DOHH2 (cell line): ENCODE measurements at regions not wholly inside any gene's neighbourhood (a gene's known extent, or its start where the extent isn't known, plus 50 kb on each side); places are given as distances from the start of the nearest gene placed in this dataset.

Experiments
- H3F3A ChIP-seq: fragments of 200-600 bp; sonication (generic), shearing (Covaris generic); 2 replicates; pipeline ENCODE4 v1.6.0; 2016; ENCODE audit warnings: antibody characterized with exemption, mild to moderate bottlenecking; ENCODE audit not compliant: control insufficient read depth, insufficient read depth
- H3K27ac ChIP-seq: fragments of 200-600 bp; sonication (generic); 2 replicates; pipeline ENCODE4 v1.5.1; 2014; ENCODE audit warnings: low read depth, mild to moderate bottlenecking, low read length, moderate library complexity
- H3K27me3 ChIP-seq: fragments of 200-600 bp; sonication (generic); 2 replicates; pipeline ENCODE4 v1.6.1; 2014; ENCODE audit warnings: mild to moderate bottlenecking, low read length, mixed read lengths; ENCODE audit not compliant: control insufficient read depth
- H3K36me3 ChIP-seq: fragments of 200-600 bp; sonication (generic); 2 replicates; pipeline ENCODE4 v1.6.1; 2014; ENCODE audit warnings: mild to moderate bottlenecking, low read length, moderate library complexity, mixed read lengths; ENCODE audit not compliant: control insufficient read depth
- H3K4me1 ChIP-seq: fragments of 200-600 bp; sonication (generic); 2 replicates; pipeline ENCODE4 v1.6.1; 2014; ENCODE audit warnings: mild to moderate bottlenecking, low read length, mixed read lengths; ENCODE audit not compliant: control insufficient read depth
- H3K4me2 ChIP-seq: fragments of 200-600 bp; sonication (generic); 2 replicates; pipeline ENCODE4 v1.6.0; 2014; ENCODE audit warnings: mild to moderate bottlenecking, low read length, moderate library complexity
- H3K4me3 ChIP-seq: fragments of 200-600 bp; sonication (generic); 2 replicates; pipeline ENCODE4 v1.5.1; 2014; ENCODE audit warnings: mild to moderate bottlenecking, low read length, mixed read lengths
- H3K79me2 ChIP-seq: fragments of 200-600 bp; sonication (generic); 2 replicates; pipeline ENCODE4 v1.6.1; 2014; ENCODE audit warnings: mild to moderate bottlenecking, low read length, mixed read lengths; ENCODE audit not compliant: control insufficient read depth
- H3K9me2 ChIP-seq: fragments of 200-600 bp; sonication (generic); replicated peaks from 2 replicates; pipeline ENCODE4 v1.6.1; 2014; ENCODE audit warnings: mild to moderate bottlenecking, low read length, mixed read lengths; ENCODE audit not compliant: control insufficient read depth
- H3K9me3 ChIP-seq: fragments of 200-600 bp; sonication (generic); 2 replicates; pipeline ENCODE4 v1.6.1; 2014; ENCODE audit warnings: antibody characterized with exemption, low read length, mixed read lengths; ENCODE audit not compliant: control insufficient read depth, insufficient read depth
- H4K20me1 ChIP-seq: fragments of 200-600 bp; sonication (generic); 2 replicates; pipeline ENCODE4 v1.6.0; 2014; ENCODE audit warnings: low read depth, mild to moderate bottlenecking, antibody characterized with exemption, low read length, moderate library complexity; ENCODE audit not compliant: control insufficient read depth, insufficient read depth
- EZH2phosphoT487 ChIP-seq: fragments of 200-600 bp; sonication (generic); IDR thresholded peaks from 2 replicates; pipeline ENCODE4 v1.6.1; 2017; ENCODE audit warnings: borderline replicate concordance, mild to moderate bottlenecking, antibody characterized with exemption, low read length, moderate library complexity, mixed read lengths
- TF ChIP-seq, protein P1 (sequence below): fragments of 200-600 bp; sonication (generic); IDR thresholded peaks from one replicate; pipeline ENCODE4 v1.5.1; 2014; ENCODE audit warnings: antibody characterized with exemption, mild to moderate bottlenecking, low read depth, low read length; ENCODE audit not compliant: poor library complexity, severe bottlenecking

DNA sequence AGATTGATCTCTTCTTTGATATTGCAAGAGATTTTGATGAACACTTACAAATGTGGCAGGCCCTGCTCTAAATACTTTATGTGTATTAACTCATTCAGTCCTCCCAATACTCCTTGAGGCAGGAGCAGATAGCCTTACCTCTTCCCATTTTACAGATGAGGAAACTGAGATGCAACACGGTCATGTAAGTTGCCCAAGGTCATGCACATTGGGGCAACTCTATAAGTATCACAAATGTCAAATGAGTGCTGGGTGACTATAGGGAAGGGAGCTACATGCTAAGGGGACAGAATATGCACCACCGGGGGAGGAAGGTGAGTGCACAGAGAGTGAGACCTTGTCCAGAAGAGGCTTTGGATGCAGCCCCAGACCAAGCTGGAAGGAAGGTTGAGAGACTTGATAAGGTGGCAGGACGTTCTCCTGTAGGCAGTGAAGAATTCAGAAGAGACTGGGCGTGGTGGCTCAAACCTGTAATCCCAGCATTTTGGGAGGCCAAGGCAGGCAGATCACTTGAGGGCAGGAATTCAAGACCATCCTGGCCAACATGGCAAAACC is 132.3 kb upstream of the PWP1 start:
- H3K79me2 ChIP-seq = no peaks in the 10 kb centered on the region
- H3K27me3 ChIP-seq = peaks cover 3% of the 10 kb centered on the region; the same call in 1 of the 2 replicates
- H3K36me3 ChIP-seq = no peaks in the 10 kb centered on the region
- no peak overlapping the region for H3K4me3 ChIP-seq
- no peaks in the 10 kb centered on the region for H3K4me1 ChIP-seq
- no peaks in the 10 kb centered on the region for H3K9me3 ChIP-seq
- no peaks in the 10 kb centered on the region for H4K20me1 ChIP-seq
- H3K27ac ChIP-seq = no peak overlapping the region
- no peaks in the 10 kb centered on the region for H3F3A ChIP-seq
- H3K4me2 ChIP-seq = no peak overlapping the region
- TF ChIP-seq, protein P1, sequence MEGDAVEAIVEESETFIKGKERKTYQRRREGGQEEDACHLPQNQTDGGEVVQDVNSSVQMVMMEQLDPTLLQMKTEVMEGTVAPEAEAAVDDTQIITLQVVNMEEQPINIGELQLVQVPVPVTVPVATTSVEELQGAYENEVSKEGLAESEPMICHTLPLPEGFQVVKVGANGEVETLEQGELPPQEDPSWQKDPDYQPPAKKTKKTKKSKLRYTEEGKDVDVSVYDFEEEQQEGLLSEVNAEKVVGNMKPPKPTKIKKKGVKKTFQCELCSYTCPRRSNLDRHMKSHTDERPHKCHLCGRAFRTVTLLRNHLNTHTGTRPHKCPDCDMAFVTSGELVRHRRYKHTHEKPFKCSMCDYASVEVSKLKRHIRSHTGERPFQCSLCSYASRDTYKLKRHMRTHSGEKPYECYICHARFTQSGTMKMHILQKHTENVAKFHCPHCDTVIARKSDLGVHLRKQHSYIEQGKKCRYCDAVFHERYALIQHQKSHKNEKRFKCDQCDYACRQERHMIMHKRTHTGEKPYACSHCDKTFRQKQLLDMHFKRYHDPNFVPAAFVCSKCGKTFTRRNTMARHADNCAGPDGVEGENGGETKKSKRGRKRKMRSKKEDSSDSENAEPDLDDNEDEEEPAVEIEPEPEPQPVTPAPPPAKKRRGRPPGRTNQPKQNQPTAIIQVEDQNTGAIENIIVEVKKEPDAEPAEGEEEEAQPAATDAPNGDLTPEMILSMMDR = no peak
- TF ChIP-seq EZH2phosphoT487 = no peak
- H3K9me2 ChIP-seq = no peaks in the 10 kb centered on the region

DNA sequence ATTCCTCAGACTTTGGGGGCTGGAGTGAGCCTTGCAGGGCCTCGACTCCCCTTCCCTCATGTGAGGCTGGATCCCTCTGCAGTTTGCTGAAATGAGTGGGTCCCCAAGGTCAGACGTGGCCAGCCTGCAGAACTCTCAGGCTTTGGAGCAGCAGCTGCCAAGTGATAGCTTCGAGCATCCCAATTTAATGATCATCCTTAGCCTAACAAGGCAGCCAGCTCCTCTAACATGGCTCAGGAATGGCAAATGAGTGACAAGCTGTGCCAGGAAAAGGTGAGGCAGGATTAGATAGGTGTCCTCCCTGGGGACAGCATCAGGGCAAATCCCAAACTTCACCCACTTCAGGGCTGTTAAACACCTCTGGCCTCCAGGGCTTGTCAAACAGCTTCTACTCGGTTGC is 130.7 kb upstream of the PWP1 start:
- no peaks in the 10 kb centered on the region for H3F3A ChIP-seq
- no peaks in the 10 kb centered on the region for H3K9me3 ChIP-seq
- TF ChIP-seq, protein P1 = no peak
- TF ChIP-seq EZH2phosphoT487 = no peak
- no peaks in the 10 kb centered on the region for H4K20me1 ChIP-seq
- no peak overlapping the region for H3K4me3 ChIP-seq
- no peaks in the 10 kb centered on the region for H3K4me1 ChIP-seq
- peaks cover 3% of the 10 kb centered on the region; the same call in 1 of the 2 replicates for H3K27me3 ChIP-seq
- no peaks in the 10 kb centered on the region for H3K36me3 ChIP-seq
- no peak overlapping the region for H3K4me2 ChIP-seq
- H3K27ac ChIP-seq = no peak overlapping the region
- no peaks in the 10 kb centered on the region for H3K79me2 ChIP-seq
- H3K9me2 ChIP-seq = no peaks in the 10 kb centered on the region

DNA sequence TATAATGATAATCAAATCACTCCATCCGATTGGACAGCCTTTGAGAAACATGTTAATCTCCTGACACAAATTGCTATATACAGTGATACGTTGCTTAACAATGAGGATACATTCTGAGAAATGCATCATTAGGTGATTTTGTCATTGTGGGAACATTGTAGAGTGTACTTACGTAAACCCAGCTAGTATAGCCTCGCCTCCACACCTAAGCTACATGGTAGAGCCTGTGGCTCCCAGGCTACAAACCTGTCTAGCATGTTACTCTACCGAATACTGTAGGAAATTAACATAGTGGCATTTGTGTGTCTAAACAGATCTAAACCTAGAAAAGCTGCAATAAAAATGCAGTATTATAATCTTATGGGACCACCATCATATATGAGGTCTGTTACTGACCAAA is 128.6 kb upstream of the PWP1 start:
- H3K27ac ChIP-seq = no peak overlapping the region
- no peaks in the 10 kb centered on the region for H4K20me1 ChIP-seq
- no peaks in the 10 kb centered on the region for H3K79me2 ChIP-seq
- H3K4me3 ChIP-seq = no peak overlapping the region
- no peaks in the 10 kb centered on the region for H3F3A ChIP-seq
- H3K9me2 ChIP-seq = no peaks in the 10 kb centered on the region
- H3K4me2 ChIP-seq = no peak overlapping the region
- H3K27me3 ChIP-seq = peaks cover 6% of the 10 kb centered on the region; the same call in 1 of the 2 replicates
- no peaks in the 10 kb centered on the region for H3K36me3 ChIP-seq
- no peaks in the 10 kb centered on the region for H3K9me3 ChIP-seq
- no peak for TF ChIP-seq EZH2phosphoT487
- H3K4me1 ChIP-seq = no peaks in the 10 kb centered on the region

DNA sequence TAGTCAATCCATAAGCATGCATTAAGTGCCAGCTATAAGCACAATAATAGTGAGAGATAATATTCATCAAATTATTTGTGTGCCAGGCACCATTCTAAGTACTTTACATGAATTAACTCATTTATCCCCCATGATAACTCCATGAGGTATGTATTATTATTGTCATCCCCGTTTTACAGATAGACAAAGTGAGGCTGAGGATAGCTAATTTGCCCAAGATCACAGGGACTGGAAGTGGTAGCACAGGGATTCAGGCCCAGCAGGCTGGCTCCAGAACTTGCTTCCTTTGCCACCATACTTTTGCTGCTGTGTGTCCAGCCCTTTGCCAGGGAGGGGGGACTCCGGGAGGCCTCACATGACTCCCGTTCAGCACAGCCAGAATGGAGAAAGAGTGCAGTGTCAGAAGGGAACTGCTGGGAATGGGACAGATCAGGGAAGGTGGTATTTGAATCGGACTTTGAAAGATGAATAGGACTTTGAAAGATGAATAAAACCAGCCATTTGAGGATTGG is 128.0 kb upstream of the PWP1 start:
- Histone ChIP-seq H3K4me3 (no peak overlapping the region), H3K9me2 (no peaks in the 10 kb centered on the region), H3K79me2 (no peaks in the 10 kb centered on the region), H3K27me3 (peaks cover 6% of the 10 kb centered on the region), H3K27ac (no peak overlapping the region), H3K36me3 (no peaks in the 10 kb centered on the region), H3K4me2 (no peak overlapping the region), H4K20me1 (no peaks in the 10 kb centered on the region), H3K9me3 (no peaks in the 10 kb centered on the region), H3F3A (no peaks in the 10 kb centered on the region), H3K4me1 (no peaks in the 10 kb centered on the region)
- TF ChIP-seq EZH2phosphoT487 = no peak
- TF ChIP-seq, protein P1 = no peak
